LoVo (cell line): ENCODE measurements at regions not wholly inside any gene's neighbourhood (a gene's known extent, or its start where the extent isn't known, plus 50 kb on each side); places are given as distances from the start of the nearest gene placed in this dataset.
"Not testable (repeated sequence)": the region's sequence is repeated elsewhere in the genome, so short reads cannot be mapped to it uniquely, and the experiment has no call there.

Source experiments
- DNase-seq: peaks from one replicate; pipeline ENCODE4 v3.0.0-alpha.2; 2016; ENCODE audit warnings: low spot score

DNA sequence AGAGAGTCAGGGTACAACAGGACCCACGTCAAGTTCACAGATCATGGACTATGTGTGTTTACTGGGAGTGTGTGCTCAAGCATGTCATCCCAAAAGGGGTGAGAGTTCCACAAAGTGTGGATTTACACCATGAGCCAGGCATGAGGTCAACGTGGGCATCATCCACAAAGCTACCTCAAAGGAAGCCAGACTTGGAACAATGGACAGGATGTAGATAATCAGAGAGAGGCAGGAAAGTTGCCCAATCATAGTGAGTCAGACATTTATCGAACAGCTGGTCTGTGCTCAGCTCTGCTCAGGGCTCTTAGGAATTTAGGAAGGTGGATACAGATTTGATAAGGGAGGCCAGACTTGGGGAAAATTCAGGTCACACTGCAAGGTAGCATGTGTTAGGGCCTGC, 317.2 kb upstream of the CDYL start:
- DNase-seq, result no peak

GRCh38 chr6:4451718-4452117, 316.3 kb upstream of the ECI2 start:
- DNase-seq, result no peak

DNA sequence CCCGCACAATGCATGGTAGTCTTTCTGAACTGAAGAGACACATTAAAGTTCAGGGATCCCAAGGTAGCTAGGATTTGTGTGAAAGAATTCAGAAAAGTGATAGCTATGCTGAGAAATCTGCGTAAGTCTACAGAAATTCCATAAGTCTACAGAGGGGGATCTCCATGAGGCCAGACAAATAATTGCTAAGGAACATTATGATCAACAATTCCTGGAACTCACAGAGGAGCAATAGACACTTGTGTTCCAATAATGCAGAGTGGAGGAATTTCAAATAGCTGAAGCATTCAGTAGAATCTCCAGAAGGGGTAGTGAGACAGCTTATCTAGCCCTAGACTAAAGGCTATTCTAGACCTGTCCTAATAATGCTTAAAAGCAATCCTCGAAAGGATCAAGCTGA, 315.7 kb upstream of the ECI2 start:
- no peak for DNase-seq

DNA sequence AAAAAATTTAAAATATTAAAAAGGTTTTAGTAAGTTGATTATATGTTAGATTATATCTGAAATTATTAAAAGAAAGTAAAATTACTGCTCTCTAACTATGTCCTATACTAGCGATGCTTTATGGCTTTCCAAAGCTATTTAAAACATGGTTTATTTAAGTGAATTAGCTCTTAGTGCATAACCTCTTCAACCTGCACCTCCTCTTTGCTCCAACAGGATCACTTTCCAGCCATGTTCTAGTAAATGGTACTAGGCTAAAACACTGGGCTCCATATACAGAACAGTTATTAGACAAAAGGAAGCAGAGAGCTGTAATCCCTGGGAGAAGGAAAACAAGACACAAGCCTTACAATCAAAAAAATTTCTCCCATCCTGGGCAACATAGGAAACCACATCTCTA, 314.9 kb upstream of the ECI2 start:
- DNase-seq, result no peak

DNA sequence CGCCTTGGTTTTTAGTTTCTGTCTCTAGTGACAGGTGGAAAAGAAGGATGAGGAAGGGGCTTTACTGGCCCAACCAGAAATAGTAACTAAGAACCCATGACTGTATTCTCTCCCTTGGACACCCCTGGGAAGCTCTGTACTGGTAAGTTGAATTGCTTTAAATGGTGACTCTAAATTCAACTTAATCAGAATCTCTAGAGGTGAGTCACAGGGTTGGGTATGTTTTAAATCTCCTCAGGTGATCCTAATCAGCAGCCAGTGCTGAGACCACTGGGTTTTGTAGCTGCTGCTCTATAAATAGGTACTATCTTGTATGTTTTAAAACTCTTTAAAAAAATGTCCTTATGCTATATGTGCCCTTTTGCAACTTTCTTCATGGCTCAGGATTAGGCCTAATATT, 314.0 kb upstream of the ECI2 start:
- no peak for DNase-seq

DNA sequence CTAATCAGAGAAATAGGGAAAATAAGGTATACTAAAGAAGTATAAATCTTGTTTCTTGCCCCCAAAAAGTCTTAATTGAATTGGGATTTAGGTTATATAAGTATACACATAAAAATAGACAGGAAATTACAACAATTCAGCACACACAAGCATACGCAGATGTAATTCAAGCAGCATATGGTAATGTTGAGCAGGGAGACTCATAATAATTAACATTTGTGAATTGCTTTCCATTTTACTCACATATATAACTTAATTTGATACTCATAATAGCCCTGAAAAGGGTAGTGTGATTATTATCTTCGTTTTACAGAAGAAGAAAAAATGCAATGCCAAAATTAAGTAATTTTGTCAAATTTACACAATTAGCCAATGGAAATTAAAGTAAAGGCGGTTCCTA, 313.5 kb upstream of the ECI2 start:
- no peak for DNase-seq

DNA sequence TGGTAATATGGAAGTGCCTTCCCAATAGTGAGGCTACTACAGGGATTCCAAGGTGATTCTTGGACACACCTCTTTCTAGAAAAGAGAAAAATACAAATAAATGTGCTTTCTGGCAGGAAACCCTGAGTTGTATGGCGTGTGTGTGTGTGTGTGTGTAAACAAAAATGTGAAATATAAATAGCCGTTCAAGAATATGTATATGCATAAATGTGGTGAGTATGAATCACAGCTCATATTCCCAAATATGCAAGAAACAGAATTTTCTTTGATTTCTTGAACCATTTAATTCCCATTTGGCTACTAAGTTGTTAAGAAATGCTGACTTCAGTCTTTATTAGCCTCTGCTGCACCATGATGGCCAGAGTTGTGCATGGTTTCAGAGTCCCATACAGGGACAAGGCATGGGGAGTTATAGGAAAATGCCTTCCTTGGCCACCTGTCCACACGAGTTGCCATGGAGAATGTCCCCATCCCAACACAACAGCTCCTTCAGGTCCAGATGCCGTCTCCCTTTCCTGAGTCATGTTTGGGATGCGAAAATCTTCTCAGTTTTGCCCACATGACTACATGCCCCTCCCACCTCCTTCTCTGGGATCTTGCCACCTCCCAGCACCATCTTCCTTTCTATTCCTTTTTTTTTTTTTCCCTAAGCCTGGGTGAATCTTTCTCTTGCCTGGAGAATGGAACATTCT, 312.4 kb upstream of the ECI2 start:
- no peak for DNase-seq

- DNase-seq, result no peak
These were observed 311.6 kb upstream of the ECI2 start for GRCh38 chr6:4446982-4447381.

DNA sequence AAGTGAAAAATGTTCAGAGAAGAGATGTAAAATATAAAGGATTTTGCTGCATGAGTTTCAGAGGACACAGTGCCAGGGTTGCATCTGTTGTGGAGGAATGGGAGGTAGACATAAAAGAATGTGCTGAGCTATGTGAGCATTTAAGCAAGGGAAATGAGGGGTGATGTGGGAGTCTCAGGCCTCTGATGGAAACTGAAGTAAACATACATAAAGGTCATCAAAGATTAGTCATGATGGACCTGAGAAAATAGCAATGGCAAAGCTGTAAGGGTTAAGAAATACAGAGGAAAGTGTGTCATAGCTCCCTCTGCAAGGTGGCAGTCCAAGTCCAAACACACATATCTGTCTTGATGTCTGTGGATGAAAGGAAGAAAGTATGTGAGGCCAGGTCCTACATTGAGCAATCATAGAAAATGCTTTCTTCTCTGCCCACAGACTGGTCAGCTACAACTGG, 306.6 kb upstream of the ECI2 start:
- DNase-seq, result no peak

GRCh38 chr6:4439159-4439558, 303.8 kb upstream of the ECI2 start:
- no peak for DNase-seq

GRCh38 chr6:4437342-4437741, 302.0 kb upstream of the ECI2 start:
- no peak for DNase-seq

DNA sequence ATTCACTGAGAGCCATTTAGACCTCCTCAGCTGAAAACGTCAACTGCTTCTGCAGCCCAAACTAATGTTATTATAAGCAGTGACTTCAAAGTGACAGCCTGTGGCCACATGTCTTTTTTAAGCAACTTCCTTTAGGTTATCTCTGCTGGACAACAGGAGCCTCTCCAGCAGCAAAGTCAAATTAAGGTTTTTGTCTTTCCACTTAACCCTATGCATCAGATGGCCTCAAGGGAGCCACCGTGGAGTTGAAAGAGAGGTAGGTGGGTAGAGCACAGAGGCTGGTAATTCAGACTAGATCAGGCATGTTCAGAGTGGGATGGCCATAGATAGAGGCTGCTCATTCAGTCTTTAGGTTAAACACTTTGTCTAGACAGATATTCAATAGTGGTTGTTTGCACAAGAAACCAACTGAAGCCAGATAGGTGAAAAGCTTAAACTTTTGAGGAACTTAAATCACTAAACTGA, 300.6 kb upstream of the ECI2 start:
- no peak for DNase-seq

- DNase-seq, result no peak
These were observed 299.3 kb upstream of the ECI2 start for GRCh38 chr6:4434655-4435054.

DNA sequence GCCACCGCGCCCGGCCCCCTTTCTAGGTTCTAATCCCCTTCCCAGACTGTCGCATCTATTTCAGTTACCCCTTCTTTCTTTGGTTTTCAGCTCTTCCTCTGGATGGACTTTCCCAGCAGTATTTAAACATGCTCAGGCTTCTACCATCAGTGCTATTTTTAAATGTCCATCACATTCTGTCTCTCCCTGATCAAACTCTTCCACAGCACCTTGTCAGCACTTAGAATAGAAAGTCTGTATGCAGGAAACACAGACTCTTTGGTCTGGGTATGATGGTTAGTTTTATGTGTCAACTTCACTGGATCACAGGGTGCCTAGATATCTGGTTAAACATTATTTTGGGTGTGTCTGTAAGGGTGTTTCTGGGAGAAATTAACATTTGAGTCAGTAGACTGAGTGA, 297.8 kb upstream of the ECI2 start:
- DNase-seq, result no peak

- DNase-seq, result no peak
These were observed 291.6 kb upstream of the ECI2 start for GRCh38 chr6:4426968-4427367.

DNA sequence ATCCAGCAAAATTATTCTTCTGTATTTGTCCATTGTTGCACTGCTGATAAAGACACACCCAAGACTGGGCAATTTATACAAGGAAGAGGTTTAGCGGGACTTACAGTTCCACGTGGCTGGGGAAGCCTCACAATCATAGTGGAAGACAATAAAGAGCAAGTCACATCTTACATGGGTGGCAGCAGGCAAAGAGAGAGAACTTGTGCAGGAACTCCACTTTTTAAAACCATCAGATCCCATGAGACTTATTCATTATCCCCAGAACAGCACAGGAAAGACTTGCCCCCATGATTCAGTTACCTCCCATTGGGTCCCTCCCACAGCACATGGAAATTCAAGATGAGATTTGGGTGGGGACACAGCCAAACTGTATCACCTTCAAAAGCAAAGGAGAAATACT, 286.5 kb upstream of the ECI2 start:
- no peak for DNase-seq

GRCh38 chr6:4420160-4420865, 284.9 kb upstream of the ECI2 start:
- no peak for DNase-seq

DNA sequence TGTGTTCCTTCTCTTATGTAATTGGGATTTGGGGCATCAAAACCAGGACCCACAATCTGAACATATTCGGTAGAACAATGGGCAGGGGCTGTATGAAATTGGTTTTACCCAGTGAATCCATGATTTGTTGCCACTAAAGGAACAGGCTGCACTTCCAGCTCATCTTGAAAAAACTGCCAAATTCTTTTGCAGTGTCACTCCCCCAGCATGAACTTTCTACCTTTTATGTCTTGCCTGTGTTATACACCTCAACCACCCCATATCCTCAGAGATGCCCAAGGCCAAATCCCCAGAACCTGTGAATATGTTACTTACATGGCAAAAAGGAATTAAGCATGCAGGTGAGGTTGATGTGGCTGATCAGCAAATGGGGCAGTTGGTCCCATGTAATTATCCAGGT, 280.2 kb upstream of the ECI2 start:
- DNase-seq, result no peak

DNA sequence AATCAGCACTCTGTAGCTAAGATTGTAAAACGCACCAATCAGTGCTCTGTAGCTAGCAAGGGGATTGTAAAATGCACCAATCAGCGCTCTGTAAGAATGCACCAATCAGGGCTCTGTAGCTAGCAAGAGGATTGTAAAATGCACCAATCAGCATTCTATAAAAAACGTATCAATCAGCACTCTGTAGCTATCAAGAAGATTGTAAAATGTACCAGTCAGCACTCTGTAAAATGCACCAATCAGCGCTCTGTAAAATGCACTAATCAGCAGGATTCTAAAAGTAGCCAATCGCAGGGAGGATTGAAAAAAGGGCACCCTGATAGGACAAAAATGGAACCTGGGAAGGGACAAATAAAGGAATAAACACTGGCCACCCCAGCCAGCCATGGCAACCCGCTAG, 278.7 kb upstream of the ECI2 start:
- DNase-seq, result not testable (repeated sequence)

DNA sequence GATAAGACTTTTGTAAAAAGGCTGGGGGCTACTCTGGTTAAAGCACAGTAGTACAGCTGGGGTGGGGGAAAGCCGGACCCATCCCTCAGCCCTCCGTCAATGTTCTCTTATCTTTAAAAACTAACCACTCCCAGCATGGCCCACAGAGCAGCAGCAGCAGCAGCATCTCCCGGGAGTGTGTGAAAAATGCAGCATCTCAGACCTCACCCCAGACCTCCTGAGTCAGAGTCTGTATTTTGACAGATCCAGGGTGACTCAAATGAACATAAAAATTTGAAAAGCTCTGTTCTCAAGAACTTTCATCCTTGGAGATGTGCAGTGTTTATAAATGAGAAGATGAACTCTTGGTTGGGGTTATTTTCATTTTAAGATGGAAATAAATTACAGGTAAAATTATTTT, 277.7 kb upstream of the ECI2 start:
- DNase-seq, result no peak

DNA sequence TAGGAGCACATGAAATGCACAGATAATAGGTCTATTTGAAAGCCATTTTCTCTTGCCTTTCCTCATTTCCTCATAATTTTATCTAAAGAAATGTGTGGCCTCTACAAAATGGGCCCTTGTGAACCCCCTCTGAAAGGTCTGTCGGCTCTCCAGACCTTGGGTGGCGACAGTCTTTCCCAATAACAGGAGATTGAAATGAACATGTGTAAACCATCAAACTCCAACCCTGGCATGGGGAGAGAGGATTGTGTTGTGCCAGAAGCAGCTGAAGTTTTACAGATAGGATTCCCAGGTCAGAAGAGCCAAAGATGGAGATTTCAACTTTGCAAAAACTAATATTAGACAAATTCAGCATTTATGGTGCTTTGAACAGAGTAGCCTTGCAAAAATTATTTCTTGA, 277.1 kb upstream of the ECI2 start:
- DNase-seq, result no peak

DNA sequence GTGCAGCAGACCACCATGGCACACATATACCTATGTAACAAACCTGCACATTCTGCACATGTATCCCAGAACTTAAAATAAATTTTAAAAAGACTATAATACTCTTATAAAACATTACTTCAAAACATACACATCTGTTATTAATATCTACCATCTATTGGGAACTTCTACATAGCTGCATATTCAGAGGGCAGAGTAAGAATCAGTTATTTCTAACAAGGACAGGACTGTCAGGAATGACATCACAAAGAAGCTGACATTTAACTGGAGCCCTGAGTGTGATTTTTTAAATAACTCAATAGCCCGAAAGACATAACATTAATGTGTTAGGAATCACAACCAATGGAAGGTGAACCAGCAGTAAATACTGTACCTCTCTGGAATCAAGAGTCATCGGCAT, 276.7 kb upstream of the ECI2 start:
- no peak for DNase-seq

GRCh38 chr6:4407710-4408109, 272.3 kb upstream of the ECI2 start:
- not testable (repeated sequence) for DNase-seq
